ENCODE measurements at regions not wholly inside any gene's neighbourhood (a gene's known extent, or its start where the extent isn't known, plus 50 kb on each side); places are given as distances from the start of the nearest gene placed in this dataset.

DNA sequence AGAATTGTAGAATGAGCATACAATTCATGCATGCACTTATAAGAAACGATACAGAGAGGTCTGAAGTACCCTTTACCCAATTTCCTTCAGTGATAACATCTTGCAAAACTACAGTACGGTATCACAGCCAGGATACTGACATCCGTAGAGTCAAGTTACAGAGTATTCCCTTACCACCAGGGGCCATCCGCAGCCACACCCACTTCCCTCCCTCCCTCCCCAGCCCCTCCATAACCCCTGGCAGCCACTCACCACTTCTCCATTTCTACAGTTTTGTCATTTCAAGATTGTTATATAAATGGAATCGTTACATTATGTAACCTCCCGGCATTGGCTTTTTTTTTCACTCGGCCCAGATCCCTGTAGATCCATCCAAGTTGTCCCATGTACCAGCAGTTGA is 113.6 kb upstream of the RET start:
- peaks cover 4% of the 10 kb centered on the region for H3K27me3 Mint-ChIP-seq
- no peaks in the 10 kb centered on the region for H3K36me3 Mint-ChIP-seq
- H3K27ac Mint-ChIP-seq = no peak overlapping the region
- no peaks in the 10 kb centered on the region for H3K4me1 Mint-ChIP-seq
- no peak overlapping the region for H3K4me3 Mint-ChIP-seq
- DNase-seq (ENCODE audit: low spot score in 2 of 2) (no peak), ATAC-seq (ENCODE audit: low read depth) (no peak)
- peaks cover 2% of the 10 kb centered on the region for H3K9me3 Mint-ChIP-seq

DNA sequence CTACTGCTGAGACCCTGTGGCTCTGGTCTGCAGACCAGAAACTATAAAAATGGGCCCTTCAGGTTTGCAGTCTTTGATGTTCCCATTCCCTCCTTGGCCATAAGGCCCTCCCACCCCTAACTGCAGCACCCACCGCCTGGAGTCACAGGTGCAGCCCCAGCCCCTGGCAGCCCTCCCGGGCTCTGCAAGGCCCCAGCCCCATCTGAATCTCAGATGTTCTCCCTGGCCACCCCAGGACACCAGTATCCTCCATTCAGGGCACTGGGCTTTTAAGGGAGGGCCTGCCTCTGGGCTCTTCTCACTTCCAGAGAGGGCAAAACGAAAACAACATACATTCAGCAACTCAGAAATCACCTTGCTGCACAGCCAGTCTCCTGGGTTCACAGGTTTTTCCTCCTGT is 107.7 kb upstream of the RET start:
- DNase-seq (ENCODE audit: low spot score in 2 of 2) = no peak
- H3K4me1 Mint-ChIP-seq = no peaks in the 10 kb centered on the region
- no peak overlapping the region for H3K4me3 Mint-ChIP-seq
- peaks cover 2% of the 10 kb centered on the region for H3K9me3 Mint-ChIP-seq
- peaks cover 12% of the 10 kb centered on the region for H3K27me3 Mint-ChIP-seq
- no peak overlapping the region for H3K27ac Mint-ChIP-seq
- H3K36me3 Mint-ChIP-seq = no peaks in the 10 kb centered on the region
- no peak for ATAC-seq (ENCODE audit: low read depth)

DNA sequence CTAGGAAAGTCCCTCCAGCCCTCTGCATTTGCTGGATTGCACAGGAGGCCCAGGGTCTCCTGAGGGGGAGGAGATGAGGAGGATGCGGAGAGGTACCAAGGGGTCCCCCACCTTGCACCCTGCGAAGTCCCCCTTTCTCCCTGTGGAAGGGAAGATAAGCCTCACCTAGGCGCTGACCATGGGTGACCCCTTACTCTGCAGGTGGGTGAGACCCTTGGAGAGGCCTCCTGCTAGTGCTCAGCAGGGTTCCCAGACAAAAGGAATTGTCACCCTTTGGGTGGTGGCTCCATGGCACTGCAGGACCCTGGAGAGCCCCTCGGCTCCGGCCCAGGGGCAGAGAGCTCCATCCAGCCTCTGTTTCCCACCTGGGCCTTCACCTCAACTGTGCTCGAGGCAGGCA is 107.0 kb upstream of the RET start:
- DNase-seq (ENCODE audit: low spot score in 2 of 2) (no peak), ATAC-seq (ENCODE audit: low read depth) (no peak)
- Mint-ChIP-seq H3K27me3 (peaks cover 13% of the 10 kb centered on the region), H3K4me3 (no peak overlapping the region), H3K36me3 (no peaks in the 10 kb centered on the region), H3K27ac (no peak overlapping the region), H3K9me3 (peaks cover 2% of the 10 kb centered on the region), H3K4me1 (no peaks in the 10 kb centered on the region)

DNA sequence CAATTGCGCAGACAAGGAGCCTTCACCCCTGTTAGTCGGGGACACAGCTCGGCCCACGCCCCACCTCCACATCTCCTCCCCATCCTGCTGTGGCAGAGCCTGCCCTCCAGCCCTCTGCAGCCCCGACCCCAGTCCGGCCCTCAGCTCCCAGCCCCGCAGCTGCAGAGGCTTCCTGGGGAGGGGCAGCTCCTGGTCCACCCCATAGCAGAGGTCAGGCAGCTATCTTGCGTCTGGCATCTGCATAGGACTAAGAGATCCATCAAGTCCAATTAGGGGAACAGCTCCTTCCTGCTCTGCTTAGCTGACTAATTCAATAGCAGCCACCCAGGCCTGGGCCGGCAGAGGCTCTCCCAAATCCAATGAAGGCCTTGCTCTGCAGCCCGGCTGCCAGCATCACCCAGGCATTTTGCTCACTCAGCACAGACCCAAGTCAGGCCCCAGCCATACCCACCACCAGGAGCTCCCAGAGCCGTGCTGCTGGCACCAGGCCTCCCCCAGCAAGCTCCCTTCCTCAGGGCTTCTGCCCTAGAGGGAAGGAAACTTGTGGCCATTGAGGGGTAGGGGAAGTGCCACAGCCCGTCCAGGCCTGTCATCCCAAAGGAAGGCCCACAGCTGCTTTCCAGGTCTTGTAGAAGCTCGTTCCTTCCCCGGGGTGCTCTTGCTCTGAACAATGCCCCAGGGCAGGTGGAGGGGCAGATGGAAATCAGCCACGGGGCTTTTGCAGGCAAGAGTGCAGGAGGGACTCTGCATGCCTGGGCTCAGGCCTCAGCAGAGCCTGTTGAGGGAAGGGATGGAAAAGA is 106.2 kb upstream of the RET start:
- no peaks in the 10 kb centered on the region for H3K4me1 Mint-ChIP-seq
- ATAC-seq (ENCODE audit: low read depth) = no peak
- H3K9me3 Mint-ChIP-seq = peaks cover 2% of the 10 kb centered on the region
- no peak overlapping the region for H3K27ac Mint-ChIP-seq
- H3K4me3 Mint-ChIP-seq = no peak overlapping the region
- H3K27me3 Mint-ChIP-seq = peaks cover 13% of the 10 kb centered on the region
- H3K36me3 Mint-ChIP-seq = no peaks in the 10 kb centered on the region
- DNase-seq (ENCODE audit: low spot score in 2 of 2) = no peak

DNA sequence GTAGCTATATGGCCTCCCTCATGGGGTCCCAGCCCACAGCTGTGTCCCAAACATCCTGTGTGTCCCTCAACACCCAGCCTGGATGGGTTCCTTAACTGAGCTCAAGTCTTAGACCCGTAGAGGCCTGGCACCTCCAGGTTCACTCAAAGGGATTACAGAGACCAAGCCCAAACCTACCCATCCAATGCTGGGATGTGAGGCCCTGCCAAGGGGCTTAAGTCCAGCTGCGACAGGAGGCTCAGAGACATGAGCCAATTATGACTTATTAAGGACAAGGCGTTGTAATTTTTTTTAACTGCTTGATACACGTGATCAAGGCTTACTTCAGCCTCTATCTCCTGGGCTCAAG is 105.6 kb upstream of the RET start:
- Mint-ChIP-seq H3K9me3 (peaks cover 2% of the 10 kb centered on the region), H3K27ac (no peak overlapping the region), H3K36me3 (no peaks in the 10 kb centered on the region), H3K27me3 (peaks cover 13% of the 10 kb centered on the region), H3K4me3 (no peak overlapping the region), H3K4me1 (no peaks in the 10 kb centered on the region)
- no peak for ATAC-seq (ENCODE audit: low read depth)
- DNase-seq (ENCODE audit: low spot score in 2 of 2) = peak in 1 of 2 donors; percentile 5

DNA sequence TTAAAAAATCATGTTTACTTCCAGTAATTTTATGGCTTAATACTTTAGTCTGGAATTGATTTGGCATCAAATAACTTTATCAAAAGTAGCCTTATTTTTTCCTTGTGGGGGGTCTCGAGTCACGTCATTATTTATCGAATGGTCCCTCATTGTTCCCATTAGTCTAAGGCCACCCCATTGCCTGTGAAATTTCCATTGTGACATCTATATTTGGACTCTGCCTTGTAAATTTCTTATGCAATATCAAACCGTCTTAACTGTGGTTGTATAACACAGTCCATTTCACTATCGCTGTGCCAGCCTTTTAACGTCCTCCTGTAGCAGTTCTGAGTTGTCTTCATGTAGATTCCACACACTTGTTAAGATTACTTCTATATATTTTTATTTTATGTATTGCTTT is 103.9 kb upstream of the RET start:
- peaks cover 2% of the 10 kb centered on the region for H3K9me3 Mint-ChIP-seq
- no peak for ATAC-seq (ENCODE audit: low read depth)

DNA sequence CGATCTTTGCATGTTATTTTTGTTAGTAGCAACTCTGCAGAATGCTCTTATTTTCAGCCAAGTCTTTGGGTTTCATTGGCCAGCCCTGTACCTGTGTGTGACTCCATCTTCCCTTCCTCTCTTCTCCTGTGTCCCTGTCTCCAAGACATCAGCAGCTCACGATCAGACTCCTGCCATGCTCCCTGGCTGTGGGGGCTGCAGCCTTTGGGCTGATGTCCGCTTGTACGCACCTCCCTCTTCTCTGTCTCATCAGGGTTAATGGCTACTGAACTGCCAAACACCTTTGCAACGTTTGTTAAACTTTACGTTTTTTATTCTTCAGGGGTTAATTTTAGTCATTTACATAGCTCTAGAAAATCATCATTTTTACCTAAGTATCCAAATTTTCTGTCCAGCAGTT is 103.5 kb upstream of the RET start:
- peaks cover 9% of the 10 kb centered on the region for H3K27me3 Mint-ChIP-seq
- H3K9me3 Mint-ChIP-seq = no peaks in the 10 kb centered on the region
- ATAC-seq (ENCODE audit: low read depth) = no peak
- H3K36me3 Mint-ChIP-seq = no peaks in the 10 kb centered on the region
- H3K4me1 Mint-ChIP-seq = no peaks in the 10 kb centered on the region
- H3K27ac Mint-ChIP-seq = no peak overlapping the region
- H3K4me3 Mint-ChIP-seq = no peak overlapping the region
- no peak for DNase-seq (ENCODE audit: low spot score in 2 of 2)

More for the DNA sequence above, 103.9 kb upstream of the RET start:
- no peaks in the 10 kb centered on the region for H3K4me1 Mint-ChIP-seq
- no peaks in the 10 kb centered on the region for H3K36me3 Mint-ChIP-seq
- H3K4me3 Mint-ChIP-seq = no peak overlapping the region
- H3K27me3 Mint-ChIP-seq = peaks cover 9% of the 10 kb centered on the region
- DNase-seq (ENCODE audit: low spot score in 2 of 2) = no peak
- no peak overlapping the region for H3K27ac Mint-ChIP-seq

DNA sequence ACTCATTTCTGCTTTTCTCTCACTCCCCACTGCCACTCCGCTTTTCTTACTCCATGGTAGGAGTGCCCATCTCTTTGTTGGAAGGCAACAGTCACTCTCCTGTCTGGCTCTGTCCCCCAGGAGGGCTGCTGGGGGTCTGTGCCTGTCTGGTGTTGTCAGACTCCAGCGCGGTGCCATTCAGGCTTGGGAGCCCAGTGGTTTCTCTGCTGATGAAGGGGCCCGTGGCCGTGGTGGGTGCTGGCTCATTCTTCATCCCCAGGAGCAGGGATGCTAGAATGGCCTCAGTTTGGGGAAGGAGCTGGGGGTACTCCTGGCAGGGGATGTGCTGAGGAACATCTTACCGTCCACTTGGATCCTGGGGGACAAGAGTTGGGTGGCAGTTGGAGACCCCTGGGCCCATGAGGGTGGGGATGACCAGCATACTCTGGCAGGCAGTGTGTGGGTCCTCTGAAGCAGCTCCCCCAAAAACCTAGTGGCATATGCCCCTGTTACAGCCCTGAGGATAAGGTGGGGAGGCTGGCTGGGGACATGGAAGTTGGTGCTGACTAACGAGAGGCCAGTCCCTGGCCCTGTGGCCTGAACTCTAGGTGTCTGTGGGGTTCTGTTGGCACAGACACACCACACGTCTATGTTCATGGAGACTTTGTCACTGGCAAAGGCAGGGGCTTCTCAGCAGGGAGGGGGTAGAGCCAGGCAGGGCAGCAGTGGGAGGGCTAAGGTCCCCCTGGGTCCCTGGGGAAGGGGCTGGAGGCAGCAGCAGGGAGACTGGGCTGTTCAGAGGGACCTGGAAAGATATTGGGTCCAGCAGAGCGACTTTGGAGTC is 102.8 kb upstream of the RET start:
- DNase-seq (ENCODE audit: low spot score in 2 of 2) (no peak), ATAC-seq (ENCODE audit: low read depth) (no peak)
- Mint-ChIP-seq H3K9me3 (no peaks in the 10 kb centered on the region), H3K4me3 (no peak overlapping the region), H3K27me3 (peaks cover 9% of the 10 kb centered on the region), H3K36me3 (no peaks in the 10 kb centered on the region), H3K27ac (no peak overlapping the region), H3K4me1 (no peaks in the 10 kb centered on the region)

DNA sequence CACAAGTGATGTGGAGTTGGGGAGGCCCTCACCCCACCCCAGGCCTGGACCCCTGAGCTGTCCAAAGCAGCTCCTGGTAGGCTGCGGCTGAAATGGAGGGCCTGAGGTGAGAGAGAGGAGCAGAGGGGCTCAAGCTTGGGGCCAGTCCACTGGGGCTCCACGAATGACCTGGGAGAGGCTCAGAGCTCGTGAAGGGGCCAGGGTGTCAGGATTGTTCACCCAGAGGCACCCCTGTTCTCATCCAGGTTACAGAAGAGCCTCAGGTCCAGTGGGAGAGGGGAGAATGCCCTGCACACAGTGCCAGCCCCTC is 102.2 kb upstream of the RET start:
- ATAC-seq (ENCODE audit: low read depth) = no peak

DNA sequence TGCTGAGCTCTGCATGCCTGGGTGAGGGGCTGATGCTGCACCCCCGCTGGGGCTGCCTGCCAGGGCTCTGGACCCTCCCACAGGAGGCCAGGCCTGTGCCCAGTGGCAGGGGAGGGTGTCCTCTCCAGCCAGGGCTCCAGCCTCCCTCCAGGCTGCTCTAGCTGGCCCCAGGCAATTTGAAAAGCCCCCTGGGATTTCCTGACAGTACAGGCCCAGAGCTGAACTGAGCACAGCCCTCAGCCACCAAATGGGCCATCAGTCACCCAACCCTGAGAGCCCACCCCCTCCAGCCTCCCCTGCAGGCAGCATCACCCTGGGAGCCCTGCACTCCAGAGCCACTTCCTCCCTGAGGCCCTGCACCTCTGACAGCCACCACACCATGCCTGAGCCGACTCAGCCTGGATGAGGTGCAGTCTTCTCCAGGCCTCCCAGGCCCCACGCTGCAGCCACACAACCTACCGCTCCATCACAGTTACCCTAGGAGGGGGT is 101.8 kb upstream of the RET start:
- no peak for DNase-seq (ENCODE audit: low spot score in 2 of 2)
- no peak for ATAC-seq (ENCODE audit: low read depth)

More for the DNA sequence above, 102.2 kb upstream of the RET start:
- H3K36me3 Mint-ChIP-seq = no peaks in the 10 kb centered on the region
- no peaks in the 10 kb centered on the region for H3K4me1 Mint-ChIP-seq
- H3K9me3 Mint-ChIP-seq = no peaks in the 10 kb centered on the region
- peaks cover 9% of the 10 kb centered on the region for H3K27me3 Mint-ChIP-seq
- no peak for DNase-seq (ENCODE audit: low spot score in 2 of 2)
- H3K27ac Mint-ChIP-seq = no peak overlapping the region
- no peak overlapping the region for H3K4me3 Mint-ChIP-seq

DNA sequence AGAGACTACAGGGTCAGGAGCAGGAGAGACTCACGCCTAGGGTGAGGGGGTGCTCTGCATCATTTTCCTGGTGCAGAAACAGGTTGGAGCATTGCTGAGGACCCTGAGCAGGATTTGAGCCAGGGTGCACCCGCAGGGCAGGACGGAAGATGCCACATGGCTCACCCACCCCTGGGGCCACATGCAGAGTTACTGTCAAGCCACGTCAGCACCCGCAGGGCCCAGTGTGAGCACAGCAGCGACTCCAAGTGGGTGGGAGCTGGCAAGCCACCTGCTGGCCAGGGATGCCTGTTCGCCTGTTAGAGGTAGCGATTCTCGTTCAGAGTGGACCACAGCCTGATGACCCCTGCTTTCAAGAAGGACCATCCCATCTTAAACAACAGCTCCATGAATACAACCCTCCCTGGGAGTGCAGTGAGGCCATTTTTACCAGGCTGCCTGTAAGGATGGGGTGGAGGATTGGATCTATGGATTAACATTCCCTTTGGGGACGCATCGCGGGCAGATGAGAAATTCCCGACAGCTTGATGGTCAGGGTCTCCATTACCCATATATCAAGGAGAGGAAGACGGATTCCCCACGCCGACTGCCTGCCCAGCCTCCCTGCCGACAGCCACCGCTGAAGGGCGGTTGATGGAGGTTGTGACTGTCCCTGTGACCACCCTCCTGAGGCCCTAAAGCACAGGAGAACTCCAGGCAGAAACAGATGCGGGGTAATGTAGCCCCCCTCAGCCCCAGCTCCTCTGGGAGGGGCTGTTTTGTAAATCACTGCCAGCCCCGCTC is 101.1 kb upstream of the RET start:
- no peak overlapping the region for H3K4me3 Mint-ChIP-seq
- H3K36me3 Mint-ChIP-seq = no peaks in the 10 kb centered on the region
- ATAC-seq (ENCODE audit: low read depth) (no peak), DNase-seq (ENCODE audit: low spot score in 2 of 2) (no peak)
- H3K4me1 Mint-ChIP-seq = no peaks in the 10 kb centered on the region
- H3K9me3 Mint-ChIP-seq = no peaks in the 10 kb centered on the region
- H3K27me3 Mint-ChIP-seq = peaks cover 7% of the 10 kb centered on the region
- H3K27ac Mint-ChIP-seq = no peak overlapping the region

More for the DNA sequence above, 101.8 kb upstream of the RET start:
- Mint-ChIP-seq H3K4me1 (no peaks in the 10 kb centered on the region), H3K36me3 (no peaks in the 10 kb centered on the region), H3K9me3 (no peaks in the 10 kb centered on the region), H3K4me3 (no peak overlapping the region), H3K27ac (no peak overlapping the region), H3K27me3 (peaks cover 9% of the 10 kb centered on the region)

DNA sequence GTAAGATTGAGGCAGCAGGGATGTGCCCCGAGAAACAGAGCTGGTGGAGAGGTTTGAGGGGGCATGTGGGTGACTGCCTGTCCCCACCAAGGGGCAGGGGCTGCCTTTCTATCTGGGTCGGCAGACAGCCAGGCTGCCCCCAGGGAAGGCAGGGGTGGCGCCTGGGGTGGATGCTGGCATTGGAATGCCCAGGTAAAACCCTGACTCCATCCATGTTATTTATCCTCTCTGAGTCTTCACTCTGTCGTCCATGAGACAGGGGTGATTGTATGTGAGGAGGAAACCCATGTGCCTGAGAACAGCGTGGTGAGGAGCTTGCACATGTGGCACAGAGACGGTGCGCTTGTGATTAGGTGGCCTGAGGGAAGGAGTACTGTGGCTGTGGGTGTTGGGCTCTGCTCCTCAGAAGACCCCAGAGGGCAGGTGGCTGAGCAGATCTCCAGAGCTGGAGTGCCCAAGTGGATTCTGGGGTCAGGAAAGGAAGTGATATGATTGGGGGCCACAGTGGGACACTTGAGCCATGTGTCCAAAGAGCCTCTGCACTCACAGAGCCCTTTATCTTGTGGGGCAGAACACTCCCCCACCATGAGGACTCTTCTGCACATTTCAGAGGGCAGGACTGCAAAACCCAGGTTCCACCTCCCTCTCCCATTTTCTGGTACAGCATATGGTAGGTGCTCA is 100.4 kb upstream of the RET start:
- peaks cover 7% of the 10 kb centered on the region for H3K27me3 Mint-ChIP-seq
- DNase-seq (ENCODE audit: low spot score in 2 of 2) (no peak), ATAC-seq (ENCODE audit: low read depth) (no peak)
- no peak overlapping the region for H3K27ac Mint-ChIP-seq
- H3K4me3 Mint-ChIP-seq = no peak overlapping the region
- H3K4me1 Mint-ChIP-seq = no peaks in the 10 kb centered on the region
- no peaks in the 10 kb centered on the region for H3K9me3 Mint-ChIP-seq
- no peaks in the 10 kb centered on the region for H3K36me3 Mint-ChIP-seq

DNA sequence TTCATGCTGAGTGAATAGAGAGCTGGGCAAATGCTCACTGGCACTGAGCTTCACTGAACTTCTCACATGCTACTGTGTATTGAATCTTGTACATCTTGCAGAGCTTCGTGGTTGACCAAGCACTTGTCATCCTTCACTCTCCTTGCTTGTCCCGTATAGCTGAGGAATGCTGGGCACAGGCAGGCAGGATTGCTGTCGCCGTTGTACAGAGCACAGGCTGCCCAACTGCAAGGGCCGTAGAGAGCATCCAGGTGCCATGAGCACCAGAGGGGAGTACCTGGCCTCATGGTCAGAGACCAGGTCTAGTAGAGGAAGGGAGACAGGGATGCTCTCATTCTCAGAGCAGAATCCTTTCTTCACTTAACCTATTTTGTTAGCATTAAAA is 99.8 kb upstream of the RET start:
- no peak overlapping the region for H3K27ac Mint-ChIP-seq
- DNase-seq (ENCODE audit: low spot score in 2 of 2) (no peak), ATAC-seq (ENCODE audit: low read depth) (no peak)
- peaks cover 7% of the 10 kb centered on the region for H3K27me3 Mint-ChIP-seq
- H3K4me3 Mint-ChIP-seq = no peak overlapping the region
- H3K9me3 Mint-ChIP-seq = no peaks in the 10 kb centered on the region
- H3K4me1 Mint-ChIP-seq = no peaks in the 10 kb centered on the region
- H3K36me3 Mint-ChIP-seq = no peaks in the 10 kb centered on the region

DNA sequence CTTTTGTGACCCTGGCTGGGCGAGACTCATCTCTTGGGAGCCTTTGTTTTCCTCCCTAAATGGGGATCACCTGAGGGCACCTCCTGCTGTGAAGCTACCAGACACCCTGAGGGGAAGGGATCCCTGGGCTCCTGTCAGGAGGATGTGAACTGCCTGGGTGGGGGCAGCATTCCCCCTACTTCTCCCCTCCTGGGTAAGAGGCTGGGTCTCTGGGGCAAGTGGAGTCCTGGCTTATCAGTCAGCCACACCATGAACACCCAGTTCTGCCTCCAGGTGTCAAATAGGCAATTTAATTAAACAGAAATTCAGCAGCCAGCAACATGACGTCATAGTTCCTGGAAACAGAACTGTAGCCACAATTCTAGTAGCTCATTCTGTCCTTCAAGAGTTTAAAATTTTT is 97.7 kb upstream of the RET start:
- H3K27ac Mint-ChIP-seq = no peak overlapping the region
- no peak overlapping the region for H3K4me3 Mint-ChIP-seq
- ATAC-seq (ENCODE audit: low read depth) (no peak), DNase-seq (ENCODE audit: low spot score in 2 of 2) (no peak)
- H3K27me3 Mint-ChIP-seq = peaks cover 1% of the 10 kb centered on the region
- no peaks in the 10 kb centered on the region for H3K9me3 Mint-ChIP-seq
- H3K4me1 Mint-ChIP-seq = no peaks in the 10 kb centered on the region
- H3K36me3 Mint-ChIP-seq = no peaks in the 10 kb centered on the region
